ENCODE measurements at regions not wholly inside any gene's neighbourhood (a gene's known extent, or its start where the extent isn't known, plus 50 kb on each side); places are given as distances from the start of the nearest gene placed in this dataset.
A peak's percentile ranks its signal among the peaks of the same experiment; 100 is the strongest.

GRCh38 chr15:68526784-68527183, 52.0 kb upstream of the CORO2B start:
- WGBS, 2 donors, result 78 to 82% methylated on average over 2 of the region's 2 CpGs
- no peaks in the 10 kb centered on the region for H3K27me3 ChIP-seq
- no peak for TF ChIP-seq CTCF (IDR thresholded peaks at IDR 0.05)
- TF ChIP-seq POLR2A (IDR thresholded peaks at IDR 0.05), result no peak

GRCh38 chr15:68528626-68529290, 50.0 kb upstream of the CORO2B start:
- peaks cover 0 to 17% (median 3%) of the 10 kb centered on the region in 3 donors for H3K9me3 ChIP-seq
- no peak for TF ChIP-seq POLR2A (IDR thresholded peaks at IDR 0.05)
- TF ChIP-seq CTCF (IDR thresholded peaks at IDR 0.05), result no peak
- no peaks in the 10 kb centered on the region for H3K4me1 ChIP-seq
- intact Hi-C loops (cut with DNase I), result no loop called here
- H3K4me3 ChIP-seq, result peak overlapping the region in 1 of 4 donors; percentile 36
- WGBS, 2 donors, result 25 to 29% methylated on average over 6 of the region's 6 CpGs
- no peaks in the 10 kb centered on the region for H3K36me3 ChIP-seq
- no peak overlapping the region for H3K27ac ChIP-seq
- DNase-seq, result no peak
- no peaks in the 10 kb centered on the region for H3K27me3 ChIP-seq

More at GRCh38 chr15:68526784-68527183, 52.0 kb upstream of the CORO2B start:
- Histone ChIP-seq H3K27ac (no peak overlapping the region), H3K36me3 (no peaks in the 10 kb centered on the region), H3K4me1 (no peaks in the 10 kb centered on the region), H3K9me3 (peaks cover 0 to 8% (median 0%) of the 10 kb centered on the region in 3 donors), H3K4me3 (no peak overlapping the region)
- no peak for DNase-seq
- intact Hi-C loops (cut with DNase I), result no loop called here
